Endothelial cell of umbilical vein (primary cell): ENCODE measurements at regions not wholly inside any gene's neighbourhood (a gene's known extent, or its start where the extent isn't known, plus 50 kb on each side); places are given as distances from the start of the nearest gene placed in this dataset.

Experiments used
- BruUV-seq: library from RNA; stranded (reverse); fragments of 400-500 nt; replicated peaks from 2 replicates; lab custom pipeline; 2021; lab: Mats Ljungman, UMichigan
- CTCF ChIA-PET: fragments of 300-600, 350-600 bp; sonication (Branson Sonifier 250); formaldehyde crosslinking; loops from one replicate; lab custom pipeline; 2021; ENCODE audit warnings: antibody characterized with exemption, inconsistent platforms; lab: Charles Lee
- POLR2A ChIA-PET: fragments of 300-600, 350-600 bp; sonication (Branson Sonifier 250); formaldehyde crosslinking; loops from one replicate; lab custom pipeline; 2021; ENCODE audit warnings: antibody characterized with exemption, inconsistent platforms; lab: Charles Lee
- DNase-seq: peaks from one replicate; pipeline ENCODE4 v3.0.0-alpha.2; 2011; ENCODE audit warnings: low read depth, low spot score
- FAIRE-seq: peaks from 2 replicates; lab custom pipeline; 2011; peaks lifted over from hg19 to GRCh38; lab: Jason Lieb, UNC
- H2AFZ ChIP-seq: 2 replicates; pipeline ENCODE4 v1.6.0; 2012; ENCODE audit warnings: low read depth, low read length, control low read depth, inconsistent platforms
- H3K27ac ChIP-seq: 2 replicates; pipeline ENCODE4 v1.5.1; 2011; ENCODE audit warnings: low read depth, mild to moderate bottlenecking, control low read depth, low read length, moderate library complexity; ENCODE audit not compliant: insufficient read depth
- H3K27me3 ChIP-seq, 2 experiments: 2 replicates each; pipeline versions ENCODE4 v1.6.0 to v1.6.1; 2011; ENCODE audit warnings: low read length in 2 of 2, mixed read lengths in 1 of 2; ENCODE audit not compliant: control insufficient read depth in 2 of 2, insufficient read depth in 2 of 2
- H3K36me3 ChIP-seq, 2 experiments: 2 replicates in 1 of 2; 3 replicates in 1 of 2; pipeline ENCODE4 v1.5.1; 2011; ENCODE audit warnings: low read length in 2 of 2, mild to moderate bottlenecking in 1 of 2, moderate library complexity in 1 of 2; ENCODE audit not compliant: control insufficient read depth in 2 of 2, insufficient read depth in 2 of 2; ENCODE audit errors: extremely low read depth in 1 of 2
- H3K4me1 ChIP-seq: 3 replicates; pipeline ENCODE4 v1.5.1; 2011; ENCODE audit warnings: mild to moderate bottlenecking, low read length; ENCODE audit not compliant: control insufficient read depth, insufficient read depth; ENCODE audit errors: extremely low read depth
- H3K4me2 ChIP-seq: 2 replicates; pipeline ENCODE4 v1.6.1; 2011; ENCODE audit warnings: low read length, control low read depth, mixed read lengths; ENCODE audit not compliant: insufficient read depth
- H3K4me3 ChIP-seq, 3 experiments: fragments of 200-600 bp in 1 of 3; sonication (generic), shearing (Covaris generic) in 1 of 3; replicated peaks in 1 of 3; 2 replicates each; pipeline ENCODE4 v1.5.1; 2011 to 2016; ENCODE audit warnings: control low read depth in 3 of 3, low read length in 3 of 3, mild to moderate bottlenecking in 2 of 3, inconsistent platforms in 1 of 3, low read depth in 1 of 3, moderate library complexity in 1 of 3; ENCODE audit not compliant: insufficient read depth in 1 of 3
- H3K79me2 ChIP-seq: 2 replicates; pipeline ENCODE4 v1.6.0; 2012; ENCODE audit warnings: low read length, inconsistent platforms; ENCODE audit not compliant: control insufficient read depth, insufficient read depth
- H3K9ac ChIP-seq: replicated peaks from 2 replicates; pipeline ENCODE3; 2011; ENCODE audit warnings: low read length, control low read depth; ENCODE audit not compliant: insufficient read depth; ENCODE audit errors: extremely low read depth
- H3K9me1 ChIP-seq: replicated peaks from 3 replicates; pipeline ENCODE4 v1.6.0; 2011; ENCODE audit warnings: mild to moderate bottlenecking, low read length; ENCODE audit not compliant: control insufficient read depth, insufficient read depth; ENCODE audit errors: extremely low read depth
- H3K9me3 ChIP-seq: replicated peaks from 2 replicates; pipeline ENCODE4 v1.5.1; 2012; ENCODE audit warnings: low read length, inconsistent platforms; ENCODE audit not compliant: control insufficient read depth, insufficient read depth
- H4K20me1 ChIP-seq: replicated peaks from 2 replicates; pipeline ENCODE3; 2011; ENCODE audit warnings: mild to moderate bottlenecking, low read length; ENCODE audit not compliant: control insufficient read depth, insufficient read depth; ENCODE audit errors: extremely low read depth
- CTCF ChIP-seq, 2 donors: IDR thresholded peaks; 1 replicate in 1 of 2; 2 replicates in 1 of 2; pipeline ENCODE4 v1.5.1; 2011; ENCODE audit warnings: low read length in 2 of 2, mild to moderate bottlenecking in 2 of 2, moderate library complexity in 2 of 2, control low read depth in 1 of 2, inconsistent platforms in 1 of 2, low read depth in 1 of 2; ENCODE audit not compliant: insufficient read depth in 1 of 2; ENCODE audit errors: extremely low read depth in 1 of 2
- EZH2 ChIP-seq: IDR thresholded peaks from 2 replicates; pipeline ENCODE4 v1.6.1; 2012; ENCODE audit warnings: borderline replicate concordance, low read depth, mild to moderate bottlenecking, moderate library complexity, low read length, inconsistent platforms; ENCODE audit not compliant: severe bottlenecking
- FOS ChIP-seq: IDR thresholded peaks from 2 replicates; pipeline ENCODE4 v1.6.1; 2011; ENCODE audit warnings: mild to moderate bottlenecking, low read length, moderate library complexity, borderline replicate concordance; ENCODE audit not compliant: insufficient read depth
- GATA2 ChIP-seq: IDR thresholded peaks from 2 replicates; pipeline ENCODE4 v1.7.0; 2011; ENCODE audit warnings: low read depth, mild to moderate bottlenecking, moderate library complexity, mixed read lengths, low read length; ENCODE audit not compliant: insufficient read length, insufficient read depth
- JUN ChIP-seq: IDR thresholded peaks from 2 replicates; pipeline ENCODE4 v1.6.1; 2011; ENCODE audit warnings: borderline replicate concordance, low read depth; ENCODE audit not compliant: insufficient read length, insufficient read depth
- MAX ChIP-seq: IDR thresholded peaks from 2 replicates; pipeline ENCODE4 v1.6.1; 2011; ENCODE audit not compliant: insufficient read depth, insufficient read length
- MYC ChIP-seq: IDR thresholded peaks from one replicate; pipeline ENCODE4 v1.6.1; 2011; ENCODE audit warnings: mild to moderate bottlenecking, low read depth, low read length
- POLR2A ChIP-seq: IDR thresholded peaks from 2 replicates; pipeline ENCODE4 v1.6.1; 2012; ENCODE audit warnings: low read depth, mild to moderate bottlenecking, control low read depth, low read length
- POLR2AphosphoS5 ChIP-seq: IDR thresholded peaks from 2 replicates; pipeline ENCODE4 v1.6.1; 2012; ENCODE audit warnings: low read depth, mild to moderate bottlenecking, control low read depth, low read length, moderate library complexity; ENCODE audit not compliant: insufficient read depth
- dilution Hi-C: fragments of 300-500 bp; cut with MboI; formaldehyde crosslinking; loops from one replicate; pipeline ENCODE4 v1.15.0; 2019; ENCODE audit warnings: low sequenced_read_pairs; ENCODE audit not compliant: extremely low pct_ligation_motif_present
- intact Hi-C: fragments of 100-400 bp; cut with micrococcal nuclease; formaldehyde crosslinking; loops from one replicate; pipeline ENCODE4 v1.10.0; 2022

DNA sequence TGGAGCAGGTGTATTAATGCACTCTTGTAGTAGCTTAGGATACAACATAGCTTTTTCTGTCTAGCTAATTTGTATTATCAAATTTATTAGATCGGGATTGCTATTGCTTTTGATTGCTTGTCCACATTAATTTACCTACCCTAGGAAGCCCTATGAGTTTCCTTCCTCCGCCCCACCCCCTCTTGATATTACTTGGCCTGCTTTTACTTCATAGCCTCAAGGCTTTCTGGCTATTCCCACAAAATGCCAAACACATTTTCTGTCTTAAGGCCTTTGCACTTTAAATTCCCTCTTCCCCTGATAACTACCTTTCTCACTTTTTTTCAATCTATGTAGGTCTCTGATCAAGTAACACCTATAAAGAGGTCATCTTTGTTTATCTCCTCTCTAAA, 99.1 kb upstream of the PRSS16 start:
- H3K79me2 ChIP-seq, result no peaks in the 10 kb centered on the region
- BruUV-seq, result no TSS peak
- no peaks in the 10 kb centered on the region for H3K9me1 ChIP-seq
- H3K36me3 ChIP-seq, result no peaks in the 10 kb centered on the region
- no peak overlapping the region for H3K4me3 ChIP-seq
- H3K4me2 ChIP-seq, result no peak overlapping the region
- no peak for DNase-seq
- dilution Hi-C loops (no loop called here), intact Hi-C loops (no loop called here)
- no peak overlapping the region for H2AFZ ChIP-seq
- ChIA-PET CTCF (interaction anchor here (1.0 kb wide), 1 partner anchor 21 kb away, joined by 4 read pairs; no protein-coding TSS in a partner anchor), POLR2A (interaction anchor here (0.5 to 4.0 kb wide), 4 partner anchors 9 to 660 kb away, joined by 3 to 107 read pairs (median 20); a partner anchor contains a TSS)
- H3K4me1 ChIP-seq, result peaks cover 5% of the 10 kb centered on the region
- no peaks in the 10 kb centered on the region for H4K20me1 ChIP-seq
- peaks cover 0 to 1% of the 10 kb centered on the region in 2 experiments for H3K27me3 ChIP-seq
- H3K27ac ChIP-seq, result no peak overlapping the region
- FAIRE-seq, result no peak
- H3K9ac ChIP-seq, result no peak overlapping the region
- TF ChIP-seq EZH2, result no peak
- TF ChIP-seq POLR2A, result no peak
- TF ChIP-seq CTCF (IDR thresholded peaks at IDR 0.05; ENCODE audit: extremely low read depth in 1 of 2, insufficient read depth in 1 of 2, low read depth in 1 of 2, low read length in 2 of 2), result no peak
- no peak for TF ChIP-seq MAX
- no peak for TF ChIP-seq POLR2AphosphoS5
- no peak for TF ChIP-seq JUN
- no peak for TF ChIP-seq GATA2
- no peak for TF ChIP-seq MYC
- no peak for TF ChIP-seq FOS
- H3K9me3 ChIP-seq, result no peaks in the 10 kb centered on the region
